ENCODE measurements at regions not wholly inside any gene's neighbourhood (a gene's known extent, or its start where the extent isn't known, plus 50 kb on each side); places are given as distances from the start of the nearest gene placed in this dataset.

GRCh38 chr4:18081708-18082107 lies 60.2 kb upstream of the LCORL start:
- H3K4me3 ChIP-seq: no peak overlapping the region
- no peaks in the 10 kb centered on the region for H3K4me1 ChIP-seq
- no peaks in the 10 kb centered on the region for H3K27me3 ChIP-seq
- H3K27ac ChIP-seq: no peak overlapping the region
- H3K36me3 ChIP-seq (ENCODE audit: low read depth, missing control alignments): no peaks in the 10 kb centered on the region
- H3K9me3 ChIP-seq: no peaks in the 10 kb centered on the region
- intact Hi-C loops (cut with DNase I; ENCODE audit: low total_unique reads): no loop called here
- WGBS, 2 donors: 93 to 98% methylated on average over 3 of the region's 3 CpGs
- DNase-seq: no peak
- TF ChIP-seq CTCF (IDR thresholded peaks at IDR 0.05): no peak
- no peak for TF ChIP-seq POLR2A (IDR thresholded peaks at IDR 0.05)

GRCh38 chr4:18077808-18078207 lies 56.3 kb upstream of the LCORL start:
- 54 to 65% methylated on average over 5 of the region's 5 CpGs for WGBS, 2 donors

GRCh38 chr4:18075823-18076433 lies 54.4 kb upstream of the LCORL start:
- no peaks in the 10 kb centered on the region for H3K9me3 ChIP-seq
- 59 to 67% methylated on average over 8 of the region's 8 CpGs for WGBS, 2 donors
- H3K4me3 ChIP-seq: no peak overlapping the region
- TF ChIP-seq CTCF (IDR thresholded peaks at IDR 0.05) (peak in 2 of 3 experiments; percentile 32 to 33), POLR2A (IDR thresholded peaks at IDR 0.05) (no peak)
- H3K4me1 ChIP-seq: no peaks in the 10 kb centered on the region
- DNase-seq: peak; percentile 72
- no peaks in the 10 kb centered on the region for H3K27me3 ChIP-seq
- H3K27ac ChIP-seq: no peak overlapping the region
- no peaks in the 10 kb centered on the region for H3K36me3 ChIP-seq (ENCODE audit: low read depth, missing control alignments)
- intact Hi-C loops (cut with DNase I; ENCODE audit: low total_unique reads): no loop called here

More at GRCh38 chr4:18077808-18078207, 56.3 kb upstream of the LCORL start:
- H3K27ac ChIP-seq: no peak overlapping the region
- H3K4me3 ChIP-seq: no peak overlapping the region
- no peak for DNase-seq
- no peaks in the 10 kb centered on the region for H3K9me3 ChIP-seq
- no peaks in the 10 kb centered on the region for H3K27me3 ChIP-seq
- intact Hi-C loops (cut with DNase I; ENCODE audit: low total_unique reads): no loop called here
- H3K4me1 ChIP-seq: no peaks in the 10 kb centered on the region
- TF ChIP-seq POLR2A (IDR thresholded peaks at IDR 0.05) (no peak), CTCF (IDR thresholded peaks at IDR 0.05) (no peak)
- no peaks in the 10 kb centered on the region for H3K36me3 ChIP-seq (ENCODE audit: low read depth, missing control alignments)

GRCh38 chr4:18071894-18072293 lies 50.3 kb upstream of the LCORL start:
- TF ChIP-seq CTCF (IDR thresholded peaks at IDR 0.05) (no peak), POLR2A (IDR thresholded peaks at IDR 0.05) (no peak)
- no peaks in the 10 kb centered on the region for H3K4me1 ChIP-seq
- DNase-seq: no peak
- H3K27me3 ChIP-seq: no peaks in the 10 kb centered on the region
- H3K36me3 ChIP-seq (ENCODE audit: low read depth, missing control alignments): no peaks in the 10 kb centered on the region
- no peak overlapping the region for H3K27ac ChIP-seq
- H3K4me3 ChIP-seq: no peak overlapping the region
- intact Hi-C loops (cut with DNase I; ENCODE audit: low total_unique reads): no loop called here
- H3K9me3 ChIP-seq: no peaks in the 10 kb centered on the region

Small RNA genes in the stretch of these regions (small RNA-seq; reads per million reads assigned to genes)
- 0 reads per million in 2 donors for gene RNA5SP157

Measured in testis (tissue), 2 donors.